Subcutaneous abdominal adipose tissue (tissue), 5 donors: ENCODE measurements at regions not wholly inside any gene's neighbourhood (a gene's known extent, or its start where the extent isn't known, plus 50 kb on each side); places are given as distances from the start of the nearest gene placed in this dataset.

Experiments used
- H3K27ac ChIP-seq: one replicate; pipeline ENCODE4 v1.7.0; 2013; ENCODE audit warnings: low read depth, mild to moderate bottlenecking, inconsistent platforms, low read length, moderate library complexity
- H3K27me3 ChIP-seq, 5 donors: one replicate each; pipeline ENCODE4 v1.7.0; 2013; ENCODE audit warnings: low read length in 5 of 5, inconsistent platforms in 1 of 5; ENCODE audit not compliant: control insufficient read depth in 5 of 5, insufficient read depth in 4 of 5
- H3K36me3 ChIP-seq, 5 donors: one replicate each; pipeline ENCODE4 v1.7.0; 2013; ENCODE audit warnings: low read length in 5 of 5; ENCODE audit not compliant: control insufficient read depth in 5 of 5, insufficient read depth in 5 of 5
- H3K4me1 ChIP-seq, 5 donors: one replicate each; pipeline ENCODE4 v1.7.0; 2013; ENCODE audit warnings: low read length in 5 of 5, mild to moderate bottlenecking in 3 of 5, moderate library complexity in 1 of 5; ENCODE audit not compliant: control insufficient read depth in 5 of 5, insufficient read depth in 5 of 5
- H3K4me3 ChIP-seq, 5 donors: one replicate each; pipeline ENCODE4 v1.7.0; 2013; ENCODE audit warnings: low read length in 5 of 5, low read depth in 1 of 5
- H3K9ac ChIP-seq, 5 donors: one replicate each; pipeline ENCODE4 v1.7.0; 2013; ENCODE audit warnings: low read length in 5 of 5, mild to moderate bottlenecking in 4 of 5, moderate library complexity in 3 of 5
- H3K9me3 ChIP-seq, 5 donors: one replicate each; pipeline ENCODE4 v1.7.0; 2013; ENCODE audit warnings: low read length in 5 of 5; ENCODE audit not compliant: control insufficient read depth in 5 of 5
- donor health status: healthy.
- donor health status: healthy.
- donor health status: healthy.
- donor health status: healthy.
- donor health status: healthy.

DNA sequence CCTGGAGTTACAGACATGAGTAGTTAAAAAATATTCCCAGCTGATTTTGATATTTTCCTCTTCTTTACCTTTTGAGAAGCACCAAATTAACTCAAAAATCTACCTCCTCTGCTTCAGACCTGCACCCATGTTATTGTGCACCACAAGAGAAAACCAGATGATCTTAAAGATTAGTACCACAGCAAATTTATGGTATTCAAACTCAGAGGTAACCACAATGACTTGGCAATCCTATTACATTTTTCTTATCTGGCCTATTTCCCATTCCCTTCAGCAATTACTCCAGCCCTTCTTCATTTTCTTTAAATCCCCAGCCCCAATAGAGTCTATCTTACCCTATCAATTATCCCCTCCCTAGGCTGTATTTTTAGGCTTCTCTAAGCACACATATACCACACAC lies 535.1 kb downstream of the FAT4 start:
- Histone ChIP-seq H3K9me3 (no peaks in the 10 kb centered on the region), H3K4me3 (no peak overlapping the region), H3K4me1 (no peaks in the 10 kb centered on the region), H3K27me3 (no peaks in the 10 kb centered on the region), H3K27ac (no peak overlapping the region), H3K9ac (no peak overlapping the region), H3K36me3 (no peaks in the 10 kb centered on the region)

DNA sequence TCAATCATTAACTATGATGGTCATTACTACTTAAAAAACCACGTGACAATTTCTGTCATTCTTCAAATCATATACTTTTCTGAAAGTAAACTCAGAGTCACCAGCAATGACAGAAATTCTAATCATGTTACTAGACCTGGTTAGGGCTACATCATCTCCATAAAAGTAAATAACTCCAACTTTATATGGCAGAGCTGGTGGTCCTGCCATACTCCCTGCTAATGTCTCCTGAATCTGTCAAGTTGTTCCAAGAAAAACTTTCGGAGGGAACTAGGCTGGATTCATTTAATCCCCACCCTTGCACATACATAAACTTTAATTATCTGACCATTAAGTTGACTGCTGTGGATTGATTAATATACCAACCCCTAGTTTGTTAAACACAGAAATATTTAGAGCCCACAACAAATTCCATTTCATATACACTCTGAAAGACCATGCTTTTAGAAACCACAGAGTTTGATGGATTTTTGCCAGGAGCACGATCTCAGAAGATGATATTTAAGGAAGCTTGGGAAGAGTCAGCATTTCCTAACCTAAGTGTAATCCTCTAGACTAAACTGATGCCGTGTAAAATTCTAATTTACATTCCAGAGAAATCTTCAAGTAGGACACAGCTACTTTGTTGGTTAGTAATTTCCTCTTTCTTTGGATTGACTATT lies 577.0 kb downstream of the FAT4 start:
- Histone ChIP-seq H3K4me1 (no peaks in the 10 kb centered on the region), H3K27me3 (no peaks in the 10 kb centered on the region), H3K9me3 (no peaks in the 10 kb centered on the region), H3K4me3 (no peak overlapping the region), H3K27ac (no peak overlapping the region), H3K9ac (no peak overlapping the region), H3K36me3 (no peaks in the 10 kb centered on the region)

DNA sequence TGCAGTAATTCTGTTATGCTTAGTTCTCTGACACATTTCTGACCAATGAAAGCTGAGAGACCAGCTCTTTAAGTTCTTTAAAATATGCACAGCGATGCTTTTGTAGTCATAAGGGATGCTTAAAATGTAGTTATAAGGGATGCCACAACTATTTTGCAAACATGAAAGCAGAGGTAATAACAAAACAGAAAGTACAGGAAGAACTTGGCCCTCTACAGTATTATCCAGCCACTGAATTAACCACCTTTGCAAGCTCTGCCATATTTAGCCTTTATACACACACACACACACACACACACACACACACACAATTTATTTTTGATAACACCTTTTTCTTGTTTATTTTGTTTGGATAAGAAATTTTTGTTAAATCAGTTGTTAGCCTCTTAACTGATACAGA lies 590.0 kb downstream of the FAT4 start:
- no peak overlapping the region for H3K9ac ChIP-seq
- H3K4me1 ChIP-seq: no peaks in the 10 kb centered on the region
- H3K27ac ChIP-seq: no peak overlapping the region
- H3K27me3 ChIP-seq: no peaks in the 10 kb centered on the region
- no peak overlapping the region for H3K4me3 ChIP-seq
- H3K36me3 ChIP-seq: no peaks in the 10 kb centered on the region
- peaks cover 0 to 2% (median 0%) of the 10 kb centered on the region in 5 donors for H3K9me3 ChIP-seq

DNA sequence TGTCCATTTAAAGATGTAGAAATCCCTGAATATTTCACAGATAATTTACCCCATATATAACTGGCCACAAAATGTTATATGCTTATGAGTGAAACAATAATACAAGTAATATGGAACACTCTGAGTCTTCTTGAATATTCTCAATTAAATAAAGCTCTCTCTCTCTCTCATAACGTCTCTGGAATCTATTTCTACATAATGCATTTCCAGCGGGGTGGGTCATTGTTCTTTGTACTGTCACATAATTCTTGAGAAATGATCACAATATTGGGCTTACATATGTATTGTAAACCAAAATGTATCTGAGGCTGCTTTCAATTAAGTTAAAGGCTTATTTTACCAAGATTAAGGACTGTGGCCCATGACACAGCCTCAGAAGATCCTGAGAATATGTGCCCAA lies 596.3 kb downstream of the FAT4 start:
- Histone ChIP-seq H3K4me3 (no peak overlapping the region), H3K27me3 (no peaks in the 10 kb centered on the region), H3K27ac (no peak overlapping the region), H3K36me3 (no peaks in the 10 kb centered on the region), H3K9me3 (no peaks in the 10 kb centered on the region), H3K4me1 (no peaks in the 10 kb centered on the region), H3K9ac (no peak overlapping the region)

DNA sequence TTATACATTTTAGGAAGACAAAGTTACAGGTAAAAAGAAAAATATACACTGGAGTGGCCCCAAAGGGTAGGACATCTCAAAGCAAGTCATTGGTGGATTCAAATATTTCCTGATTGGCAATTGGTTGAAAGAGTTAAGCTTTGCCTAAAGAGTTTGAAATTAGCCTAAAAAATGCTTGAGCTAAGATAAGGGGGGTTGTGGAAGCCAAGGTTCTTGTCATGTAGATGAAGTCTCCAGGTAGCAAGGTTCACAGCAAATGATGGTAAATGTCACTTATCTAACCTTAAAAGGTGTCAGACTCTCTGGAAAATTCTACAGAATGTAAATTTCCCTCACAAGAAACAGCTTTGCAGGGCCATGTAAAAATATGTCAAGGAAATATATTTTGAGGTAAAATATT lies 596.7 kb downstream of the FAT4 start:
- no peaks in the 10 kb centered on the region for H3K9me3 ChIP-seq
- H3K4me3 ChIP-seq: no peak overlapping the region
- no peaks in the 10 kb centered on the region for H3K27me3 ChIP-seq
- no peaks in the 10 kb centered on the region for H3K36me3 ChIP-seq
- H3K27ac ChIP-seq: no peak overlapping the region
- no peak overlapping the region for H3K9ac ChIP-seq
- H3K4me1 ChIP-seq: no peaks in the 10 kb centered on the region

DNA sequence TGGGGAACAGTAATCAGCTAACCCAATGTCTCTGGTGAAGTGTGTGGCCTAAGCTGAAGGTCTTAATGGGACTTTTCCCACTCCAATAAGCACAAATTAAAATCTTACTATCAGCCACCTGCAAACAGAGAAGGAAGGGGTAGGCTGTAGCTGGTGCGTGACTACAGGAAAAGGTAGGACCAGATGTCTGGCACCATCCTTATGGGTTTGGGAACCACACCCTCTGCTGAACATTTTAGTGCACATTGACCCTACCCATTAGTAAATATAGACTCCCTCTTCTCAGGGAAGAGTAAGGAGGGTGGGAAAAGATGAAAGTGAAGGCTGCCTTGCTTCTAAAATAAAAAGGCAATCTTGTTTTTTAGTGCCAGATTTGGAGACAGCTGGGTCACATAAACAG lies 602.8 kb downstream of the FAT4 start:
- H3K27me3 ChIP-seq: no peaks in the 10 kb centered on the region
- H3K36me3 ChIP-seq: no peaks in the 10 kb centered on the region
- no peaks in the 10 kb centered on the region for H3K4me1 ChIP-seq
- H3K9me3 ChIP-seq: no peaks in the 10 kb centered on the region
- no peak overlapping the region for H3K4me3 ChIP-seq
- H3K9ac ChIP-seq: no peak overlapping the region
- no peak overlapping the region for H3K27ac ChIP-seq

DNA sequence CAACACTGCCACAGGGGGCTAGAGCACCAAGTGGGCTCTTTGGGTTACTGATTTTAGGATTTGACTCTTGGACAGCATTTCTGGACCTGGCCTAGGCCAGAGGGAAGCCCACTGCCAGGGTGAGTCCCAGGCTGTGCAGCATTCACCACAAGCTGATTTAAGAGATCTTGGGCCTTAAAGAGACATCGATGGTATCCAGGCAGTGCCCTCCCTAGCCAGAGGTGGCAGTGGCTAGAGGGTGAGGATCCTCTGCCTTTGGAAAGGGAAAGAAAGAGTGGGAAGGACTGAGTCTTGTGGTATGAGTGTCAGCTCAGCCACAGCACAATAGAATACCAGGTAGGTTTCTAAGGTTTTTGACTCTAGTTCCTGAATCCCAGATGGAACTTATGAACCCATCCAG lies 613.9 kb downstream of the FAT4 start:
- Histone ChIP-seq H3K4me3 (no peak overlapping the region), H3K4me1 (no peaks in the 10 kb centered on the region), H3K36me3 (no peaks in the 10 kb centered on the region), H3K27ac (no peak overlapping the region), H3K27me3 (no peaks in the 10 kb centered on the region), H3K9me3 (peaks cover 0 to 8% (median 3%) of the 10 kb centered on the region in 5 donors), H3K9ac (no peak overlapping the region)

DNA sequence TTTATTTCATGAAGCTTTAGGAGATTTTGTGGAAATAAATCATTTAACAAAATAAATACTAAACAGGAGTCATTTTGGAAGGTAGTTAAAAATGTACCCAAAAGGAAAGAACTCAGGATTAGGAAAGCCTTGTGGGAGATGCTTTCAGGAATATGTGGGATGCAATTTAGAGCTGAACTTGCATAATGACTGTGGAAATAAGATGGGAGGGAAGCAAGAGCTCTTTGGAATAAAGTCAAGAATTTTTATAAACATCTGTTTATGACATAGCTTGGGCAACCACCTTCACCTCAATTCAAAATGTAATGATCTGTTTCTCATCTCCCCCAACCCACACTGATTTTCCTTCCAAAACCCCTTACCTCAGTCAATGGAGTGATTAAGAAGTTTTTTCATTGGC lies 623.8 kb downstream of the FAT4 start:
- no peaks in the 10 kb centered on the region for H3K36me3 ChIP-seq
- peaks cover 0 to 5% (median 4%) of the 10 kb centered on the region in 5 donors for H3K9me3 ChIP-seq
- no peaks in the 10 kb centered on the region for H3K27me3 ChIP-seq
- no peaks in the 10 kb centered on the region for H3K4me1 ChIP-seq
- no peak overlapping the region for H3K27ac ChIP-seq
- no peak overlapping the region for H3K4me3 ChIP-seq
- H3K9ac ChIP-seq: no peak overlapping the region

DNA sequence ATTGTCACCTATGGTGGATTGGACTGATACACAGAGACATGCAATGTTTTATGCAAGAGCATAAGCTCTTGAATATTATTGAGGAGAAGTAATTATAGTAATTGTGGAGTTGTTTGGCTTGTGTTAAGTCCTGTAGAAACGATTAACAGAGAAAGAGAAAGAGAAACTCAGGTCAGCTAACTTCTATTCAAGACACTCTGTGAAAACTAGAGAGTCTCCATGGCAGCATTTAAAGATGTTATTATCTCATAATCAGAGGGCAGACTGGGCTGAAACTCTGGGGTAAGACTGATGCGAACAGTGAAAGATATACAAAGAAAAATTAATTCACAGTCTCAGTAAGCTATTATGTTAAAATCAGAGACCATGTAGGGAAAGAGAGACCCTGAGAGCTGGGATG lies 625.7 kb downstream of the FAT4 start:
- H3K27me3 ChIP-seq: no peaks in the 10 kb centered on the region
- H3K4me3 ChIP-seq: no peak overlapping the region
- H3K36me3 ChIP-seq: no peaks in the 10 kb centered on the region
- no peaks in the 10 kb centered on the region for H3K9me3 ChIP-seq
- no peak overlapping the region for H3K9ac ChIP-seq
- no peak overlapping the region for H3K27ac ChIP-seq
- H3K4me1 ChIP-seq: no peaks in the 10 kb centered on the region

DNA sequence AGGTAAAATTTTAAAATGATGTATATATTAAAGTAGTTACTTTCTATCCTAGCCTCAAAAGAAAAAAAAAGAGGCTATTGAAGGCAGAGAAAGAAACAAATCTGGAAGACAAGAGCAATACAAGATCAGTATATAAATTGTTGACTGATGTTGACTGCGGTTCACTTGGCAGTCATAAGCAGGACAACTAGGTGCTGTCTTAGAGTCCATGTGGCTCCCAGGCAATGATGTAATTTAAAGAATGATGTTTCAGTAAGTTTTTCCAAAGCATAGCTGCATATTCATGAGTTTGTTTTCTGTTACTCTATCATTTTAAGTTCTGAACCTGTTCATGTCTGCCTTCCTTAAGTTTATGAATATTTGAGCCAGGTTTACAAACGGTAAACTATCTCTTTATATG lies 630.2 kb downstream of the FAT4 start:
- no peaks in the 10 kb centered on the region for H3K4me1 ChIP-seq
- H3K9ac ChIP-seq: no peak overlapping the region
- H3K36me3 ChIP-seq: no peaks in the 10 kb centered on the region
- H3K9me3 ChIP-seq: no peaks in the 10 kb centered on the region
- no peak overlapping the region for H3K4me3 ChIP-seq
- no peak overlapping the region for H3K27ac ChIP-seq
- H3K27me3 ChIP-seq: no peaks in the 10 kb centered on the region

DNA sequence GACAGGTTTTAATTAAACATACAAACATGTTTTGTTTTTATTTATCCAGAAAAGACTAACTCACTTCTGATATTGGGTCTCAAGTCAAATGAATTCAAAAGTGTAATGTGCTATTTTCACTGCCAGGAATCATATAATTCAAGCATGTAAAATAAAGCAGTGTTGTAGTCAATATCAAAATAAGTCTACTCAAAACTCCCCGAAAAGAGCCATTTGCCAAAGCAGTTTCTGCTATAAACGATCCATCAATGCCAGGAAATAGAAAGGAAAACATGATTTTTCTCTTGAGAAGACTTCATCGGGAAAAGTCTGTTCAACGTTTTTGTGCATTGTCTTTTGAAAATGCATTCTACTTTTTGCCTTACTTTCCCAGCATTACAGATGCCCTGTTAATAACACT lies 633.3 kb downstream of the FAT4 start:
- Histone ChIP-seq H3K27me3 (no peaks in the 10 kb centered on the region), H3K9me3 (no peaks in the 10 kb centered on the region), H3K4me3 (no peak overlapping the region), H3K36me3 (no peaks in the 10 kb centered on the region), H3K9ac (no peak overlapping the region), H3K27ac (no peak overlapping the region), H3K4me1 (no peaks in the 10 kb centered on the region)
